Upper lobe of left lung (tissue), 6 donors: ENCODE measurements at regions not wholly inside any gene's neighbourhood (a gene's known extent, or its start where the extent isn't known, plus 50 kb on each side); places are given as distances from the start of the nearest gene placed in this dataset.

ENCODE experiments used
- ATAC-seq, 2 donors: fragments of 200-7000 bp; cut with Tn5 transposase; one replicate each; pipeline ENCODE4 v1.9.1; 2022; ENCODE audit warnings: mild to moderate bottlenecking in 2 of 2, moderate library complexity in 2 of 2; ENCODE audit not compliant: low FRiP score in 2 of 2
- DNase-seq, 2 donors: peaks; one replicate each; pipeline ENCODE4 v3.0.0-alpha.2; 2019 to 2020
- H3K27ac ChIP-seq, 4 donors: fragments of 200-600 bp; sonication (generic); one replicate each; pipeline ENCODE4 v1.5.1; 2016 to 2019
- H3K27me3 ChIP-seq, 4 donors: fragments of 200-600 bp; sonication (generic); one replicate each; pipeline ENCODE4 v1.5.1; 2017 to 2019
- H3K36me3 ChIP-seq, 4 donors: fragments of 200-600 bp; sonication (generic); one replicate each; pipeline ENCODE4 v1.5.1; 2016 to 2019
- H3K4me1 ChIP-seq, 4 donors: fragments of 200-600 bp; sonication (generic); one replicate each; pipeline ENCODE4 v1.5.1; 2018 to 2019
- H3K4me3 ChIP-seq, 4 donors: fragments of 200-600 bp; sonication (generic); one replicate each; pipeline ENCODE4 v1.5.1; 2017 to 2019; ENCODE audit warnings: mild to moderate bottlenecking in 2 of 4, moderate library complexity in 1 of 4
- H3K9me3 ChIP-seq, 4 donors: fragments of 200-600 bp; sonication (generic); one replicate each; pipeline ENCODE4 v1.5.1; 2018 to 2019
- EP300 ChIP-seq, 4 donors: sonication (generic); formaldehyde crosslinking; IDR thresholded peaks; one replicate each; pipeline ENCODE4 v1.5.1; 2017; ENCODE audit warnings: antibody characterized with exemption in 4 of 4, control low read depth in 2 of 4
- POLR2A ChIP-seq, 4 donors: fragments of 450-650 bp; IDR thresholded peaks; one replicate each; pipeline ENCODE4 v1.5.1; 2016 to 2017; ENCODE audit warnings: antibody characterized with exemption in 4 of 4, mild to moderate bottlenecking in 2 of 4
- POLR2AphosphoS5 ChIP-seq, 2 donors: sonication (generic); formaldehyde crosslinking; IDR thresholded peaks; one replicate each; pipeline ENCODE4 v1.5.1; 2017; ENCODE audit warnings: antibody characterized with exemption in 2 of 2
- WGBS, 2 donors: methylation state at CpG; one replicate each; pipeline ENCODE4 v1.1.5; 2017 to 2018; 5-methylcytosine and 5-hydroxymethylcytosine counted together
- TF ChIP-seq, protein P1 (sequence below), 6 experiments: fragments of 450-650 bp in 4 of 6; fragments of 200-600 bp in 2 of 6; sonication (generic) in 2 of 6; IDR thresholded peaks; one replicate each; pipeline ENCODE4 v1.5.1; 2016 to 2019; ENCODE audit warnings: antibody characterized with exemption in 6 of 6
- donor health status: DM: no; HTN: no; CAD: no; lungs with moderate emphysema.
- donor health status: DM: no; HTN: yes; CAD: no; lungs with severe emphysema.

DNA sequence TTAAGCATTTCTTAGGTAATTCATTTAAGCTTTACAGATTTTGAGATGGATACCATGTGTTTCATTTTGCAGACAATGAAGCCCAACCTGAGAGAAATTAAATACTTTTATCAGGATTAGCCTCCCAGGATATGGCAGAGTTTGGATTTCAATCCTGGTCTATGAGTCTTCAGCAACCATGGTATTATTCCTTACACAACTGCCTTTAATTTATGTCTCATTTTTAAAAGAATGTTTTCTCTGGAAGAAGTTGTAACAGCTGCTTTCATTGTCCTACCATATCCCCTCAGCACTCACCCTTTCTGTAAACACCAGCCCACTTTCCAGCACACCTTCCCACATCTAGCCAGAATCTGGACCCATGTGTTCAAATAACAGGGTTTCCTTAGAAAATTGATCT, 863.7 kb upstream of the VRK2 start:
- no peaks in the 10 kb centered on the region for H3K36me3 ChIP-seq
- H3K27me3 ChIP-seq, result no peaks in the 10 kb centered on the region
- no peak overlapping the region for H3K27ac ChIP-seq
- no peak overlapping the region for H3K4me3 ChIP-seq
- TF ChIP-seq POLR2AphosphoS5 (IDR thresholded peaks at IDR 0.05), result no peak
- no peak for TF ChIP-seq POLR2A (IDR thresholded peaks at IDR 0.05)
- TF ChIP-seq, protein P1, sequence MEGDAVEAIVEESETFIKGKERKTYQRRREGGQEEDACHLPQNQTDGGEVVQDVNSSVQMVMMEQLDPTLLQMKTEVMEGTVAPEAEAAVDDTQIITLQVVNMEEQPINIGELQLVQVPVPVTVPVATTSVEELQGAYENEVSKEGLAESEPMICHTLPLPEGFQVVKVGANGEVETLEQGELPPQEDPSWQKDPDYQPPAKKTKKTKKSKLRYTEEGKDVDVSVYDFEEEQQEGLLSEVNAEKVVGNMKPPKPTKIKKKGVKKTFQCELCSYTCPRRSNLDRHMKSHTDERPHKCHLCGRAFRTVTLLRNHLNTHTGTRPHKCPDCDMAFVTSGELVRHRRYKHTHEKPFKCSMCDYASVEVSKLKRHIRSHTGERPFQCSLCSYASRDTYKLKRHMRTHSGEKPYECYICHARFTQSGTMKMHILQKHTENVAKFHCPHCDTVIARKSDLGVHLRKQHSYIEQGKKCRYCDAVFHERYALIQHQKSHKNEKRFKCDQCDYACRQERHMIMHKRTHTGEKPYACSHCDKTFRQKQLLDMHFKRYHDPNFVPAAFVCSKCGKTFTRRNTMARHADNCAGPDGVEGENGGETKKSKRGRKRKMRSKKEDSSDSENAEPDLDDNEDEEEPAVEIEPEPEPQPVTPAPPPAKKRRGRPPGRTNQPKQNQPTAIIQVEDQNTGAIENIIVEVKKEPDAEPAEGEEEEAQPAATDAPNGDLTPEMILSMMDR (IDR thresholded peaks at IDR 0.05), result no peak
- TF ChIP-seq EP300 (IDR thresholded peaks at IDR 0.05), result no peak
- H3K9me3 ChIP-seq, result no peaks in the 10 kb centered on the region
- DNase-seq (no peak), ATAC-seq (no peak)
- no peaks in the 10 kb centered on the region for H3K4me1 ChIP-seq

DNA sequence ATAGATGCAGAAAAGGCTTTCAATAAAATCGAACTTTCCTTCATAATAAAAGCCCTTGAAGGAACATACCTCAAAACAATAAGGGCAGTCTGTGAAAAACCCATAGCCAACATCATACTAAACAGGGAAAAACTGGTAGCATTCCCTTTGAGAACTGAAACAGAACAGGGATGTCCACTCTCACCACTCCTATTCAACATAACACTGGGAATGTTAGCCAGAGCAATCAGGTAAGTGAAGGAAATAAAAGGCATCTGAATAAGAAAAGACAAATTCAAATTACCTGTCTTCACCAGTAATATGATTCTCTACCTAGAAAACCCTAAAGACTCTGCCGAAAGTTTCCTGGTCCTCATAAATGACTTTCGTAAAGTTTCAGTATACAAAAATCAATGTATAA, 861.0 kb upstream of the VRK2 start:
- no peak overlapping the region for H3K27ac ChIP-seq
- ATAC-seq, result no peak
- no peaks in the 10 kb centered on the region for H3K27me3 ChIP-seq
- no peak for DNase-seq
- TF ChIP-seq POLR2AphosphoS5 (IDR thresholded peaks at IDR 0.05), result no peak
- no peak overlapping the region for H3K4me3 ChIP-seq
- no peaks in the 10 kb centered on the region for H3K36me3 ChIP-seq
- no peaks in the 10 kb centered on the region for H3K9me3 ChIP-seq
- 81 to 82% methylated on average over 3 of the region's 3 CpGs for WGBS, 2 donors
- no peaks in the 10 kb centered on the region for H3K4me1 ChIP-seq

DNA sequence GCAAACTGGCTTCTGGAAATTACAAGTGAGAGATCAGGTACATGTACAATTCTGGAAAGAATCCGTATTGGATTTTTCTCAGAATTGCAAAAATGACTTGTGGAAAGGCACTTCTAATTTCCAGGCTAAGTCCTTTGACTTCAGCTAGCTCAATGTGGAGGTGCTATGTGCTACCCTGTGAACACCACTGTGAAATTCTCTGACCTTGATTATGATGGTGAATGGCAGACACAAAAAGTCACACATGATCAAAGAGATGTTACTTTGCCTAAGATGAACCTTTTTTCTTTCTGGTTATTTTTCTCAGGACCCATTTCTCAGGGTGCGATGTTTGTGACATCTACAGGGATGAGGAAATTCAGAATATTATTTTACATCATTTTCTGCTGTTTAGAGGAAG, 856.6 kb upstream of the VRK2 start:
- H3K27me3 ChIP-seq, result no peaks in the 10 kb centered on the region
- no peak for DNase-seq
- ATAC-seq, result no peak
- H3K27ac ChIP-seq, result no peak overlapping the region
- no peaks in the 10 kb centered on the region for H3K36me3 ChIP-seq
- WGBS, 2 donors, result 79 to 84% methylated on average over 2 of the region's 2 CpGs
- no peak overlapping the region for H3K4me3 ChIP-seq
- no peaks in the 10 kb centered on the region for H3K4me1 ChIP-seq
- no peaks in the 10 kb centered on the region for H3K9me3 ChIP-seq
- TF ChIP-seq POLR2A (IDR thresholded peaks at IDR 0.05), result no peak
- TF ChIP-seq POLR2AphosphoS5 (IDR thresholded peaks at IDR 0.05), result no peak
- no peak for TF ChIP-seq EP300 (IDR thresholded peaks at IDR 0.05)

DNA sequence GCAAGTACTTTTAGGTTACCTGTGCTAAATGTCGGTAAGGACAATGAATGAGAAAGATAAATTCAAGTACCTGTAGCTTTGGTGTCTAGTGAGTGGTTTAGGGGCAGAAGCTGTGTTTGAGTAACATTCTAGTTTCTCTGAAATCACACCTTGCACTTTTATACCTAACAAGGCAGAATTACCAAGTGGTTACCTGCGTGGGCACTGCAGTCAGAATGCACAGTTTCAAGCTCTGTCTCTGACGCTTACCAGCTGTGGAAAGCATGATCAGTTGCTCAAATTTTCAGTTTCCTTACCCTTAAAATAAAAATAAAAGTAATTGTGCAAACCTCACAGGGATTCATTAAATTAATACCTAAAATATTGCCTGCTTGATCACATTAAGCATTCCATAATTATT, 846.9 kb upstream of the VRK2 start:
- ATAC-seq (no peak), DNase-seq (no peak)
- Histone ChIP-seq H3K36me3 (no peaks in the 10 kb centered on the region), H3K27me3 (no peaks in the 10 kb centered on the region), H3K27ac (no peak overlapping the region), H3K4me1 (no peaks in the 10 kb centered on the region), H3K9me3 (no peaks in the 10 kb centered on the region), H3K4me3 (no peak overlapping the region)
- TF ChIP-seq POLR2AphosphoS5 (IDR thresholded peaks at IDR 0.05) (no peak), EP300 (IDR thresholded peaks at IDR 0.05) (no peak), POLR2A (IDR thresholded peaks at IDR 0.05) (no peak)
- TF ChIP-seq, protein P1 (IDR thresholded peaks at IDR 0.05), result no peak
- 66 to 84% methylated on average over 3 of the region's 3 CpGs for WGBS, 2 donors

DNA sequence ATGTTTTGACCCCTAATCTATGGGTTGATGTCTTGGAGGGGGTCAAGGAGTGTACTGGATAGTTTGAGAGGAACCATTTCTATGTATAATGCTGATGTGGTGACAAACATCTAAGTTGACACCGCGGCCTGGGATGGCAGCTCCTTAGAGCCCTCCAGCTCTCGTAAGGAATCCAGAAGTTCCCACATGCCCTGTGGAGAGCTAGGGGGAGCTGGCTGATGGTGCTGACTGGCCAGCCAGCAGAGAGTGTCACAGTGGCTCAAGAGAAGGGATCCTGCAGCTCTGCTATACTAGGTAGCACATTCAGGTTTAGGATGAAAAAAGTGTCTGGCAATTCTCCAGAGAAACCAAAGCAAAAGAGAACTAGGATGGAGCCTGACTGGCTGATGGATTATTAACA, 842.2 kb upstream of the VRK2 start:
- ATAC-seq (no peak), DNase-seq (no peak)
- Histone ChIP-seq H3K27me3 (no peaks in the 10 kb centered on the region), H3K4me3 (no peak overlapping the region), H3K9me3 (no peaks in the 10 kb centered on the region), H3K36me3 (no peaks in the 10 kb centered on the region), H3K4me1 (no peaks in the 10 kb centered on the region), H3K27ac (no peak overlapping the region)
- no peak for TF ChIP-seq POLR2A (IDR thresholded peaks at IDR 0.05)
- TF ChIP-seq, protein P1 (IDR thresholded peaks at IDR 0.05), result no peak
- TF ChIP-seq EP300 (IDR thresholded peaks at IDR 0.05), result no peak
- no peak for TF ChIP-seq POLR2AphosphoS5 (IDR thresholded peaks at IDR 0.05)
- WGBS, 2 donors, result 35 to 79% methylated on average over 3 of the region's 3 CpGs

DNA sequence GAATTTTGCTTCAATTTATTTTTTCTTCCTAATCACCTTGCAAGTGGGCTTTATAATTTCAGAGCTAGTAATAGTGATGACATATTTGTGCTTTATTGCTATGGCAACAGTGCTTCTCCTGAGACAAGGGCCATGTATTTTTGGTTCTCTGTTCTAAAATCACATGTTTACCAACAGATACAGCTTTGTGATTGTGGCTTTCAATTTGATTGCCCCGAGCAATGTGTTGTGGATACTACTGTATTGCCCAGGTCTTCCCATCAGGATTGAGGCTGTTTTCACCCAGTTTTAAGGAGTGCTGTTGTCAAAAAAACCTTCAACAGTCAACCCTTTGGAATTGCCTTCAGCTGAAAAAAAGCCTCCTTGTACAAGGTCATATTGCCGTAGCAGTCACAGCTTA, 841.4 kb upstream of the VRK2 start:
- Histone ChIP-seq H3K4me1 (no peaks in the 10 kb centered on the region), H3K9me3 (no peaks in the 10 kb centered on the region), H3K27me3 (no peaks in the 10 kb centered on the region), H3K4me3 (no peak overlapping the region), H3K36me3 (no peaks in the 10 kb centered on the region), H3K27ac (no peak overlapping the region)
- TF ChIP-seq POLR2A (IDR thresholded peaks at IDR 0.05), result no peak
- TF ChIP-seq EP300 (IDR thresholded peaks at IDR 0.05), result no peak
- TF ChIP-seq, protein P1 (IDR thresholded peaks at IDR 0.05), result no peak
- TF ChIP-seq POLR2AphosphoS5 (IDR thresholded peaks at IDR 0.05), result no peak
- ATAC-seq (no peak), DNase-seq (no peak)
- 95 to 97% methylated on average over 2 of the region's 2 CpGs for WGBS, 2 donors
